Stimulated activated CD8-positive, alpha-beta memory T cell treated with anti-CD3 and anti-CD28 coated beads, Interleukin-12 subunit alpha, Interleukin-12 subunit beta, amount 100 ng/mL, for 24 hours (primary cell): ENCODE measurements at regions not wholly inside any gene's neighbourhood (a gene's known extent, or its start where the extent isn't known, plus 50 kb on each side); places are given as distances from the start of the nearest gene placed in this dataset.

Source experiments
- DNase-seq: peaks from one replicate; pipeline ENCODE4 v3.0.0-alpha.2; 2020; ENCODE audit errors: extremely low read depth

- DNase-seq, result no peak
Observed at GRCh38 chr5:8320244-8320643, 451.3 kb downstream of the MTRR start.

- DNase-seq, result no peak
Observed at GRCh38 chr5:8321272-8321671, 452.3 kb downstream of the MTRR start.

- no peak for DNase-seq
Observed at GRCh38 chr5:8322484-8322883, 453.5 kb downstream of the MTRR start.

GRCh38 chr5:8327016-8327415, 458.1 kb downstream of the MTRR start:
- DNase-seq, result no peak

GRCh38 chr5:8329773-8330172, 460.8 kb downstream of the MTRR start:
- no peak for DNase-seq

DNA sequence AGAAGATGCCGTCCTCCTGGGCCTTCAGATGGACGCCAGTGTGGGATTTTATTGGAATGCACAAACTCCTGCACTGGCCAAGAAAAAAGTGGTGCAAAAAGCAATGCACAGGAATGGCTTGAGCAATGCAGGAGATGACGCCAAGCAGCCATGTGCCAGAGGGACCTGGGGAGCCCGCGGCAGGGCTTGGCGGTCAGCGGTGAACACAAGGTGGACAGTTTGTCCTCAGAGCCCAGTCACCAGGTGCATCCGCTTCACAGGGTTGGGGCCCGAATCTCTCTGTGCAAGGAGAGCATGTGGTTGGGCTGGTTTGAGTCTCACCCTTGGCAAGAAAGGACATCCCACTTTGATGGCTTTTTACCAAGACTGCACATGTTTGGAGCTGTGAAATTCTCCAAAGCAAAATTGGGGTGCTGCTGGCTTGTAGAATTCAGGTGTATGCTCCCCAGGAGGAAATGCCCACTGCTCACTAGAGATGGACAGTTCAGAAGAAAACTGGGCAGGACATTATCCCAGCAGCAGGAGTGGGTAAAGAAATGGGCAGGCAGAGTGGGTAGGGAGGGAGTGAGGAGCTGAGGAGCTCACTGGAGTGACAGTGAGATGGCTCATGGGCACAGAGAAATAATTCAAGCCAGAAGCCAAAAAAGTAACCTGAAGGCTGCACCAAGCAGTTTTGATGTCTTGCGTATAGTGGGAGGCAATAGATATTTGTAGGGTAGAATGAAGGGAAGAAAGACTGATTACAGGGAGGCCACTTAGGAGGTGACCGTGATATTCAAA, 463.9 kb downstream of the MTRR start:
- no peak for DNase-seq

DNA sequence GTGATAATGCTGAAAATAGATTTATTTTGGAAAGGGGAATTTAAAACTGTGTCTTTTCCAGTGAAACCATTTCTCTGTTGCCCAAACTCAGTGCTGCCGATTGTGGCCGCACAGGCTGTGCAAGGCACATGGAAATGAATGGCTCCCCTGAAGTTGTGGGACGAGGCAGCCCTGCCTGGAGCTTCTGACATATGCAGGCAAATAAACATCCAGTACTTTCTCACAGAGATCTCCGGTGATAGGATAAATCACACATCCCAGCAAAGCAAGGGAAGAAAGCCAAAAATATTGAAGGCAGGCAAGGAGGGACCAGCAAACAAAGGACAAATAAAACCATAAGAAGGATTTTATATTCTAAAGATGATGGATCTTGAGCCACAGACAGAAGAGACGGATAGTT, 464.5 kb downstream of the MTRR start:
- DNase-seq, result no peak

DNA sequence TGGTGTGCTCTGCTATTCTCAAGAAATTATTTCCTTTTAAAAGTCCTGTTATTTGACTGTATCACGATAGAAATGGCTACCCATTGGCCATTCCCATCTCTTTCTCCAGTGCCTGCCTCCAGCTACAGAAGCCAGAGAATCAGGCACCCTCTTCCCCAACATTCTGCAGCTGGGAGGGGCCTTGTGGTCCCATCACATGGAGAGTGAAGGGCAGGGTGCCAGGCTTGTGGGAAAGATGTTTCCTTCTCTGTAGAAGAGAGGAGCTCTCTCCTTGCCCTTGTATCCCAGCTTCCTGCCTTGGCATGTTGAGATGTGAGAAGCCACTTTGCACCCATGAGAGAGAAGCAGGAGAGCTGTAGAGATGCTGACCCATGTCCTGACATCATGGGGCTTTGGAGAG, 465.0 kb downstream of the MTRR start:
- DNase-seq, result no peak

GRCh38 chr5:8340261-8340660, 471.3 kb downstream of the MTRR start:
- DNase-seq, result no peak

- no peak for DNase-seq
Observed at GRCh38 chr5:8340739-8341344, 471.9 kb downstream of the MTRR start.

- DNase-seq, result no peak
Observed at GRCh38 chr5:8341406-8341805, 472.5 kb downstream of the MTRR start.

DNA sequence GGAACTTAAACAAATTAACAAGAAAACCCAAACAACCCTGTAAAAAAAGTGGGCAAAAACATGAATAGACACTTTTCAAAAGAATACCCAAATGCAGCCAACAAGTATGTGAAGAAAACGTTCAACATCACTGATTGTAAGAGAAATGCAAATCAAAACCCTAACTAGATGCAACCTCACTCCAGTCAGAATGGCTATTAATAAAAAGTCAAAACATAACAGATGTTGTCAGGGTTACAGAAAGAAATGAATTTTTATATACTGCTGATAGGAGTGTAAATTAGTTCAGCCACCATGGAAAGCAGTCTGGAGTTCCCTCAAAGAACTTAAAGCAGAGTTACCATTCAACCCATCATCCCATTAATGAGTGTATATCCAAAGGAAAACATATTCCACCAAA, 479.0 kb downstream of the MTRR start:
- no peak for DNase-seq

DNA sequence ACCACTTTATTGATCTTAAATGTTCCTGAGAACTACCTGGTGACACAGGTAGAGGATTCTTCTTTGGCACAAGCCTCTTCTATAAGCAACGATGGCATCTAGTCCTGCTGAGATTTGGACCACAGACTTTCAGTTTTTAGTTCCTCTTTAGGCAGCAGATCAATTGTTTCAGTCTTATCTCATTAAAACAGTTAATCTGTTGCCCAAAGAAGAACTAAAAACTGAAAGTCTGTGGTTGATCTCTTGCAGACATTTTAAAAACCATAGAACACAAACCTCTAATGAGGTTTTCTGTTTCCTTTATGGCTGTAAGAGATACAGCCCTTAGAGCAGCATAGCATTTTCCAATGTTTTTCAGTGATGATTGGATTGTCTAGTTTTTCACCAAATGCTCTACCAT, 480.9 kb downstream of the MTRR start:
- DNase-seq, result no peak

GRCh38 chr5:8350644-8351339, 481.8 kb downstream of the MTRR start:
- no peak for DNase-seq

DNA sequence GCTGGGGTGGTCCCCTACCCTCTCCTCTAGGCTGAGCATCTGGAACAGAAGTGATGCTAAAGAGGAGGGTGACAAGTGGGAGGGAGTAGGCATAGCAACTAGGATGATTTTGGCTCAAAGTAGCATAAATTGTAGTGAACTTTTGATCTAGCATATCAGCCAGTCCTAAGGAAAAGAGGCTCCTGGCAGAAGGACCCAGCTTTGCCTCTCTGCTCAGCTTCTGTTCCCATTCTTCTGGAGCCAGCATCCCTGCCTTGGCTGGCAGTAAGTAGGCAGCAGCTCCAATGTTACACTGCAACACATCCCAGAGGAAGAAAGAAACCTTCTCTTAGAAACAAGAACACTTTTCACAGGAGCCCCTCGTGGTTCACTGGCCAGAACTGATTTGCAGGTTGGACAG, 487.0 kb downstream of the MTRR start:
- no peak for DNase-seq

DNA sequence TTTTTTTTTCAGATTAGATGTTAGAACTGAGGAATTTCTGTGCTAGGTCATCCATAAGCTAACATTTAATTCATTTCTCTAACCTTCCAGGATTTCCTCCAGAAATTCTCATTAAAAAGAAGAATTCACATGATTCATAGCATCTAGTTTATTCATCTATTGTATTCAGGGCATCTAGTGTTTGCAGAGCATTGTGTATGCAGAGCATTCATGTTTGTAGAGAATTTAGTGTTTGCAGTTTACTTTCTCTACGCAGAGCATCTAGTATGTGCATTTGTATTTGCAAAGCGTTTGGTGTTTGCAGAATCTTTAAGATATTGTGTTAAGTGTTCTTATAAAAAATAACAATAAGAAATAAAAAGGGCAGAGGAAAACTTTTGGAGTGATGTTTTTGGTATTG, 491.1 kb downstream of the MTRR start:
- DNase-seq, result no peak

GRCh38 chr5:8362495-8362894, 493.5 kb downstream of the MTRR start:
- no peak for DNase-seq

- no peak for DNase-seq
Observed at GRCh38 chr5:8363138-8363537, 494.2 kb downstream of the MTRR start.

DNA sequence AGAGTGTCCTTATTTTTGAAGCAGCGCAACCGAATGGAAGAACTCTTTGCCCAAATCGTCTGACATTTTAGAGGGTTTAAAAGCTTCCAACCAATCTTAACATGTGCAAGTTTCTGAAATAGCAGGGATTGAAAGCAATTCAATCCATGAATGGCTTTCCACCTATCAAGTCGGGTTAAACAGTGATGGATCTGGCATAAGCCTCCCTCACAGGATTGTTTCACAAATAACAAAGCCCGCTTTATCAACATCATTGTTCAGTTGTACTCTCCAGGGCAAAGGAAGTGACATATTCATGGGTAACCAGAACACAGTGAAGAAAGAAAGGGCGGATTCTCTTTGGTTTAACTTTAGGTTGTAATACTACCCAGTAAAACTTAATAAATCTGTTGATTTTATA, 497.3 kb downstream of the MTRR start:
- DNase-seq, result no peak

DNA sequence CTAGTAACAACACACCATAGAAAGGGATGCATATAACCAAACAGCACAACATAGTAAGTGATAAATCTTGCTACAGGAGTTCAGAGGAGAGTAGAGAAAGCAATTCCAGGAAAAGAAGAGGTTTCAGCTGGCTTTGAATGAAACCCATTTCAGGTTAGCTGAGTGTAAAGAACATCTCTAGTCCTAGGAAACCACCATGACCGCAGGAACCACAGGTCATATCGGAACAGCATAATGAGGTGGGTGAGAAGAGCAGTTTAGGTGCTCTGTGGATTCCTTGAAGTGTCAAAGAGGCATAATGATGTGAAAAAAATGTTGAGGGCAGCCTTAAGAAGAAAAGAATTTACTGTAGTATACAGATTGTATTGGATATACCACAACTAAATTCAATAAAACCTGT, 507.5 kb downstream of the MTRR start:
- DNase-seq, result no peak

DNA sequence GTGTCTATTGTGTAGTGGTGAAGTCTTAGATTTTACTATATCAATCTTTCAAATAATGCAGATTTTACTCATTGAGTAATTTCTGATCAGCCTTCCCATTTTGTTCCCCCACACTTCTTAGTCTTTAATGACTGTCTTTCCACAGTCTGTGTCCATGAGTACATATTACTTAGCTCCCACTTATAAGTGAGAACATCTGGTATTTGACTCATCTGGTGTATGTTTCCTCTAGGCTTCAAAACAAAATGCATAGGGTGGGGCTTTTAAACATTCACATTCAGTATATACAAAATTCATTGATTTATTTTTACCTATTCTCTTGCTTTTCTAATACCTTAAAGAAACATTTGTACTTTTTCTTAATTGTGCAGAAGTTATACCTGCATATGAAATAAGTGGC, 513.0 kb downstream of the MTRR start:
- DNase-seq, result no peak

- no peak for DNase-seq
Observed at GRCh38 chr5:8382456-8382855, 513.5 kb downstream of the MTRR start.

- no peak for DNase-seq
Observed at GRCh38 chr5:8383616-8384015, 514.7 kb downstream of the MTRR start.
